ENCODE measurements at regions not wholly inside any gene's neighbourhood (a gene's known extent, or its start where the extent isn't known, plus 50 kb on each side); places are given as distances from the start of the nearest gene placed in this dataset.
"Not testable (repeated sequence)": the region's sequence is repeated elsewhere in the genome, so short reads cannot be mapped to it uniquely, and the experiment has no call there.

- no peak for DNase-seq (ENCODE audit: low read depth, low spot score)
Measured at GRCh38 chr3:59364496-59364895, 314.7 kb upstream of the CFAP20DC start.

GRCh38 chr3:59360312-59360711 is 310.5 kb upstream of the CFAP20DC start:
- DNase-seq (ENCODE audit: low read depth, low spot score) = not testable (repeated sequence)

GRCh38 chr3:59341459-59341858 is 291.6 kb upstream of the CFAP20DC start:
- DNase-seq (ENCODE audit: low read depth, low spot score) = no peak

GRCh38 chr3:59339818-59340217 is 290.0 kb upstream of the CFAP20DC start:
- DNase-seq (ENCODE audit: low read depth, low spot score) = no peak

- DNase-seq (ENCODE audit: low read depth, low spot score) = no peak
Measured at GRCh38 chr3:59338934-59339333, 289.1 kb upstream of the CFAP20DC start.

- no peak for DNase-seq (ENCODE audit: low read depth, low spot score)
Measured at GRCh38 chr3:59335338-59335737, 285.5 kb upstream of the CFAP20DC start.

- DNase-seq (ENCODE audit: low read depth, low spot score) = no peak
Measured at GRCh38 chr3:59334585-59334984, 284.8 kb upstream of the CFAP20DC start.

GRCh38 chr3:59327376-59327808 is 277.6 kb upstream of the CFAP20DC start:
- DNase-seq (ENCODE audit: low read depth, low spot score) = no peak

GRCh38 chr3:59326246-59327024 is 276.6 kb upstream of the CFAP20DC start:
- no peak for DNase-seq (ENCODE audit: low read depth, low spot score)

GRCh38 chr3:59321881-59322540 is 272.2 kb upstream of the CFAP20DC start:
- DNase-seq (ENCODE audit: low read depth, low spot score) = no peak

- DNase-seq (ENCODE audit: low read depth, low spot score) = no peak
Measured at GRCh38 chr3:59320080-59320479, 270.3 kb upstream of the CFAP20DC start.

- no peak for DNase-seq (ENCODE audit: low read depth, low spot score)
Measured at GRCh38 chr3:59319442-59319841, 269.6 kb upstream of the CFAP20DC start.

GRCh38 chr3:59318881-59319280 is 269.1 kb upstream of the CFAP20DC start:
- no peak for DNase-seq (ENCODE audit: low read depth, low spot score)

- DNase-seq (ENCODE audit: low read depth, low spot score) = no peak
Measured at GRCh38 chr3:59317386-59317785, 267.6 kb upstream of the CFAP20DC start.

GRCh38 chr3:59316688-59317275 is 267.0 kb upstream of the CFAP20DC start:
- DNase-seq (ENCODE audit: low read depth, low spot score) = no peak

- no peak for DNase-seq (ENCODE audit: low read depth, low spot score)
Measured at GRCh38 chr3:59313365-59313764, 263.5 kb upstream of the CFAP20DC start.

- DNase-seq (ENCODE audit: low read depth, low spot score) = no peak
Measured at GRCh38 chr3:59311231-59311630, 261.4 kb upstream of the CFAP20DC start.

- DNase-seq (ENCODE audit: low read depth, low spot score) = no peak
Measured at GRCh38 chr3:59310736-59311135, 260.9 kb upstream of the CFAP20DC start.

GRCh38 chr3:59308684-59309083 is 258.9 kb upstream of the CFAP20DC start:
- no peak for DNase-seq (ENCODE audit: low read depth, low spot score)

- no peak for DNase-seq (ENCODE audit: low read depth, low spot score)
Measured at GRCh38 chr3:59308001-59308400, 258.2 kb upstream of the CFAP20DC start.

- DNase-seq (ENCODE audit: low read depth, low spot score) = no peak
Measured at GRCh38 chr3:59306436-59306835, 256.6 kb upstream of the CFAP20DC start.

- no peak for DNase-seq (ENCODE audit: low read depth, low spot score)
Measured at GRCh38 chr3:59304296-59304695, 254.5 kb upstream of the CFAP20DC start.

GRCh38 chr3:59303452-59303851 is 253.6 kb upstream of the CFAP20DC start:
- DNase-seq (ENCODE audit: low read depth, low spot score) = no peak
